Natural killer cell (primary cell): ENCODE measurements at regions not wholly inside any gene's neighbourhood (a gene's known extent, or its start where the extent isn't known, plus 50 kb on each side); places are given as distances from the start of the nearest gene placed in this dataset.
"Not testable (repeated sequence)": the region's sequence is repeated elsewhere in the genome, so short reads cannot be mapped to it uniquely, and the experiment has no call there.

Experiments
- ATAC-seq, 3 donors: fragments of 150-1000 bp in 2 of 3; fragments of 200-7000 bp in 1 of 3; cut with Tn5 transposase; 1 replicate in 1 of 3; 2 replicates in 2 of 3; pipeline ENCODE4 v1.10.0; 2021; ENCODE audit warnings: mild to moderate bottlenecking in 2 of 3, moderate library complexity in 2 of 3
- DNase-seq, 2 donors: peaks; one replicate each; pipeline versions ENCODE4 v3.0.0 to v3.0.0-alpha.2; 2013 to 2021; ENCODE audit warnings: mixed read lengths in 1 of 2
- H3K27ac ChIP-seq: one replicate; pipeline ENCODE4 v1.5.1; 2013; ENCODE audit warnings: mild to moderate bottlenecking, low read length
- H3K27me3 ChIP-seq: one replicate; pipeline ENCODE4 v1.6.1; 2013; ENCODE audit warnings: low read length; ENCODE audit not compliant: control insufficient read depth, insufficient read depth
- H3K36me3 ChIP-seq: one replicate; pipeline ENCODE4 v1.6.1; 2013; ENCODE audit warnings: low read length; ENCODE audit not compliant: control insufficient read depth, insufficient read depth
- H3K4me1 ChIP-seq: one replicate; pipeline ENCODE4 v1.6.1; 2013; ENCODE audit warnings: low read length; ENCODE audit not compliant: control insufficient read depth, insufficient read depth
- H3K4me3 ChIP-seq: one replicate; pipeline ENCODE4 v1.5.1; 2013; ENCODE audit warnings: low read length
- H3K9me3 ChIP-seq: one replicate; pipeline ENCODE4 v1.6.1; 2013; ENCODE audit warnings: low read length; ENCODE audit not compliant: control insufficient read depth, insufficient read depth
- H3K27ac Mint-ChIP-seq, 2 donors: one replicate each; pipeline ENCODE4 v1.8.0; 2022; ENCODE audit warnings: mild to moderate bottlenecking in 2 of 2, mixed read lengths in 2 of 2, moderate library complexity in 1 of 2
- H3K27me3 Mint-ChIP-seq, 2 donors: one replicate each; pipeline ENCODE4 v1.8.0; 2022; ENCODE audit warnings: low read depth in 2 of 2, mixed read lengths in 2 of 2
- H3K36me3 Mint-ChIP-seq: one replicate; pipeline ENCODE4 v1.8.0; 2022; ENCODE audit warnings: mixed read lengths
- H3K4me1 Mint-ChIP-seq, 2 donors: one replicate each; pipeline ENCODE4 v1.8.0; 2022; ENCODE audit warnings: mixed read lengths in 2 of 2
- H3K4me3 Mint-ChIP-seq: one replicate; pipeline ENCODE4 v1.8.0; 2022; ENCODE audit warnings: mild to moderate bottlenecking, moderate library complexity, mixed read lengths
- H3K9me3 Mint-ChIP-seq, 2 donors: one replicate each; pipeline ENCODE4 v1.8.0; 2022; ENCODE audit warnings: mixed read lengths in 2 of 2
- WGBS: methylation state at CpG from one replicate; pipeline ENCODE4 v1.1.7; 2013; ENCODE audit warnings: missing lambda C conversion rate; ENCODE audit not compliant: insufficient coverage; 5-methylcytosine and 5-hydroxymethylcytosine counted together
- intact Hi-C: fragments of 100-400 bp; cut with micrococcal nuclease; formaldehyde crosslinking; loops from one replicate; pipeline ENCODE4 v1.14.2; 2022
- TF ChIP-seq, protein P1 (sequence below): fragments of 200-600 bp; IDR thresholded peaks from one replicate; pipeline ENCODE4 v1.8.0; 2022; ENCODE audit warnings: antibody characterized with exemption

GRCh38 chr6:113220832-113221231 lies 636.3 kb upstream of the MARCKS start:
- no peaks in the 10 kb centered on the region for H3K4me1 ChIP-seq
- H3K9me3 Mint-ChIP-seq: peaks cover 0 to 14% of the 10 kb centered on the region in 2 donors
- H3K4me3 Mint-ChIP-seq: no peak overlapping the region
- ATAC-seq (no peak), DNase-seq (no peak)
- 91% methylated on average over 2 of the region's 2 CpGs for WGBS
- H3K36me3 ChIP-seq: no peaks in the 10 kb centered on the region
- no peaks in the 10 kb centered on the region for H3K9me3 ChIP-seq
- no peak overlapping the region for H3K27ac ChIP-seq
- TF ChIP-seq, protein P1, sequence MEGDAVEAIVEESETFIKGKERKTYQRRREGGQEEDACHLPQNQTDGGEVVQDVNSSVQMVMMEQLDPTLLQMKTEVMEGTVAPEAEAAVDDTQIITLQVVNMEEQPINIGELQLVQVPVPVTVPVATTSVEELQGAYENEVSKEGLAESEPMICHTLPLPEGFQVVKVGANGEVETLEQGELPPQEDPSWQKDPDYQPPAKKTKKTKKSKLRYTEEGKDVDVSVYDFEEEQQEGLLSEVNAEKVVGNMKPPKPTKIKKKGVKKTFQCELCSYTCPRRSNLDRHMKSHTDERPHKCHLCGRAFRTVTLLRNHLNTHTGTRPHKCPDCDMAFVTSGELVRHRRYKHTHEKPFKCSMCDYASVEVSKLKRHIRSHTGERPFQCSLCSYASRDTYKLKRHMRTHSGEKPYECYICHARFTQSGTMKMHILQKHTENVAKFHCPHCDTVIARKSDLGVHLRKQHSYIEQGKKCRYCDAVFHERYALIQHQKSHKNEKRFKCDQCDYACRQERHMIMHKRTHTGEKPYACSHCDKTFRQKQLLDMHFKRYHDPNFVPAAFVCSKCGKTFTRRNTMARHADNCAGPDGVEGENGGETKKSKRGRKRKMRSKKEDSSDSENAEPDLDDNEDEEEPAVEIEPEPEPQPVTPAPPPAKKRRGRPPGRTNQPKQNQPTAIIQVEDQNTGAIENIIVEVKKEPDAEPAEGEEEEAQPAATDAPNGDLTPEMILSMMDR: no peak
- no peak overlapping the region for H3K4me3 ChIP-seq
- intact Hi-C loops: no loop called here
- no peaks in the 10 kb centered on the region for H3K27me3 Mint-ChIP-seq
- H3K27ac Mint-ChIP-seq: no peak overlapping the region
- peaks cover 6% of the 10 kb centered on the region for H3K36me3 Mint-ChIP-seq
- no peaks in the 10 kb centered on the region for H3K27me3 ChIP-seq
- H3K4me1 Mint-ChIP-seq: no peaks in the 10 kb centered on the region

DNA sequence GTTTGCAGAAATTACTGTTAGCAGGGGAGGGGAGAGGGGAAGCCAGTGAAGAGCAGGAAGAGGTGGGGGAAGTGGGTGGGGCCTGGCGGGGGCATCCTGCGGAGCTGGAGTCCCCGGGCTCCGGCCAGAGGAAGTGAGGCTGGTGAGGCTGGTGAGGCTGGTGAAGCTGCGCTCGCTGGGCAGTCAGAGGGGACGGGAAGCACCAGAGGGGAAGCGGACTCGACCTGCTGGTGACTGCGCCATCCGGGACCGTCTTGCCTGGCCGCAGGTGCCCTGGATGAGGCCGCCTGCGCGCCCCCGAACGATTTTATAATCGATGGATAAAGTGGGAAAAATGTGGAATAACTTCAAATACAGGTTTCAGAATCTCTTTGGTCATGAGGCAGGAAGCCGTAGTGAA lies 635.3 kb upstream of the MARCKS start:
- H3K27ac ChIP-seq: no peak overlapping the region
- H3K4me3 Mint-ChIP-seq: no peak overlapping the region
- WGBS: 88% methylated on average over 20 of the region's 20 CpGs
- no peak overlapping the region for H3K27ac Mint-ChIP-seq
- no peak for ATAC-seq
- intact Hi-C loops: no loop called here
- no peaks in the 10 kb centered on the region for H3K4me1 ChIP-seq
- H3K9me3 ChIP-seq: no peaks in the 10 kb centered on the region
- H3K27me3 ChIP-seq: no peaks in the 10 kb centered on the region
- peaks cover 6% of the 10 kb centered on the region for H3K36me3 Mint-ChIP-seq
- DNase-seq: no peak
- no peaks in the 10 kb centered on the region for H3K27me3 Mint-ChIP-seq
- H3K4me1 Mint-ChIP-seq: no peaks in the 10 kb centered on the region
- H3K4me3 ChIP-seq: no peak overlapping the region
- H3K36me3 ChIP-seq: no peaks in the 10 kb centered on the region
- TF ChIP-seq, protein P1: no peak
- H3K9me3 Mint-ChIP-seq: peaks cover 0 to 14% of the 10 kb centered on the region in 2 donors

DNA sequence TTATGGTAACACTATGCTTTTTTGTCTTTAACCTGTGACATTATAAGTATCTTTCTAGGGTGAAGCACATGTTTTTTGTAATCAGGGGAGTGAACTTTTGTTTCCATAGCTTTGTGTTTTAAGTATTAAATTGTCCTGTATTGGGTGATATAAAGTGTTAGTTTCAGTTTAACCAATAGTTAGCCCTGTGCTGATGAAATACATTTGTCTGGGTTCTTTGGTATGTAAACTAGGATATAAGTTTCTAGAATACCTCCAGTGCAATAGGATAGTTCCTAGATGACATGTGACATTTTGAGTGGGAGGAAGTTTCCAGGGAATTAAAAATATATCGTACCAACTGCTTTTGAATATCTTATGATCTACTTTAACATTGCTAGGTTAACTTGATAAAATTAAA lies 611.0 kb upstream of the MARCKS start:
- Mint-ChIP-seq H3K4me1 (no peaks in the 10 kb centered on the region), H3K36me3 (peaks cover 6% of the 10 kb centered on the region), H3K9me3 (peaks cover 7 to 9% of the 10 kb centered on the region in 2 donors), H3K27me3 (no peaks in the 10 kb centered on the region), H3K4me3 (no peak overlapping the region), H3K27ac (no peak overlapping the region)
- H3K36me3 ChIP-seq: no peaks in the 10 kb centered on the region
- no peak overlapping the region for H3K4me3 ChIP-seq
- no peaks in the 10 kb centered on the region for H3K4me1 ChIP-seq
- WGBS: no CpG with 5 or more reads among the region's 1 CpG
- DNase-seq (no peak), ATAC-seq (no peak)
- intact Hi-C loops: no loop called here
- H3K27ac ChIP-seq: no peak overlapping the region
- TF ChIP-seq, protein P1: no peak
- H3K9me3 ChIP-seq: no peaks in the 10 kb centered on the region
- no peaks in the 10 kb centered on the region for H3K27me3 ChIP-seq

GRCh38 chr6:113248532-113248931 lies 608.6 kb upstream of the MARCKS start:
- H3K36me3 Mint-ChIP-seq: peaks cover 6% of the 10 kb centered on the region
- H3K27ac ChIP-seq: no peak overlapping the region
- no peak overlapping the region for H3K4me3 ChIP-seq
- no peak overlapping the region for H3K4me3 Mint-ChIP-seq
- DNase-seq (no peak), ATAC-seq (no peak)
- no peaks in the 10 kb centered on the region for H3K36me3 ChIP-seq
- H3K4me1 Mint-ChIP-seq: no peaks in the 10 kb centered on the region
- H3K4me1 ChIP-seq: no peaks in the 10 kb centered on the region
- WGBS: 84% methylated on average over 2 of the region's 2 CpGs
- peaks cover 5 to 17% of the 10 kb centered on the region in 2 donors for H3K9me3 Mint-ChIP-seq
- TF ChIP-seq, protein P1: no peak
- H3K27me3 ChIP-seq: no peaks in the 10 kb centered on the region
- no peaks in the 10 kb centered on the region for H3K9me3 ChIP-seq
- no peak overlapping the region for H3K27ac Mint-ChIP-seq
- H3K27me3 Mint-ChIP-seq: no peaks in the 10 kb centered on the region
- intact Hi-C loops: no loop called here

DNA sequence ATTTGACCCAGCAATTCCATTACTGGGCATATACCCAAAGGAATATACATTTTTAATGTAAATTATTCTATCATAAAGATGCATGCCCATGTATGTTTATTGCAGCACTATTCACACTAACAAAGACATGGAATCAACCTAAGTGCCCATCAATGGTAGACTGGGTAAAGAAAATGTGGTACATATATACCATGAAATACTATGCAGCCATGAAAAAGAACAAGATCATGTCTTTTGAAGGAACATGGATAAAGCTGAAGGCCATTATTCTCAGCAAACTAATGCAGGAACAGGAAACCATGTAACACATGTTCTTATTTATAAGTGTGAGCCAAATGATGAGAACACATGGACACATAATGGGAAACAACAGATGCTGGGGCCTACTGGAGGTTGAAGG lies 603.0 kb upstream of the MARCKS start:
- H3K27ac ChIP-seq, H3K4me3 ChIP-seq, H3K9me3 ChIP-seq, H3K36me3 ChIP-seq, H3K4me3 Mint-ChIP-seq, H3K4me1 ChIP-seq, H3K36me3 Mint-ChIP-seq, intact Hi-C loops, H3K4me1 Mint-ChIP-seq, H3K27me3 Mint-ChIP-seq, ATAC-seq, H3K27me3 ChIP-seq, H3K27ac Mint-ChIP-seq, DNase-seq: not testable (repeated sequence)
- peaks cover 12 to 22% of the 10 kb centered on the region in 2 donors for H3K9me3 Mint-ChIP-seq
